HG02943 (cell line): ENCODE measurements at regions not wholly inside any gene's neighbourhood (a gene's known extent, or its start where the extent isn't known, plus 50 kb on each side); places are given as distances from the start of the nearest gene placed in this dataset.
"Not testable (repeated sequence)": the region's sequence is repeated elsewhere in the genome, so short reads cannot be mapped to it uniquely, and the experiment has no call there.

Experiments
- ATAC-seq: cut with Tn5 transposase; IDR thresholded peaks from one replicate; pipeline ENCODE4 v1.9.1; 2021; ENCODE audit warnings: mild to moderate bottlenecking, low read depth, moderate library complexity; ENCODE audit not compliant: unreplicated experiment

- ATAC-seq, result no peak
Measured at GRCh38 chr5:57002959-57003485, 51.1 kb upstream of the MIER3 start.

GRCh38 chr5:57003566-57003965 is 51.6 kb upstream of the MIER3 start:
- not testable (repeated sequence) for ATAC-seq

DNA sequence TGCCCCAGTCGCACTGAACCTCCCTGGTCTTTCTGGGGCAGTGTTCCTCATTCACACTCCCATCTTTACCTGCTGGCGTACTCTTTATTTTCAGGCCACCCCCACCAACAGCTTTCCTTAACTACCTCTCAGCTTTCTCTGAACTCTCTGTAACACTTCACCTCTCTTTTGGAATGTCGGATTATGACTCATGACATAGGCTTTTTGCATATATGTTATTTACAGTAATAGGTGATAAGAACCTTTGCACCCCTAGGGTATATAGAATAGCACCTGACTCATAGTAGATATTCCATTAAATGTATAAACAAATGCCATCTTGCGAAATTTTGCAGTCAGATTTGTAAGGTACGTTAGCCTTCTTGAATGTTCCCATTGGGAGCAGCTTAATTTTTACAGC is 52.9 kb upstream of the MIER3 start:
- no peak for ATAC-seq

DNA sequence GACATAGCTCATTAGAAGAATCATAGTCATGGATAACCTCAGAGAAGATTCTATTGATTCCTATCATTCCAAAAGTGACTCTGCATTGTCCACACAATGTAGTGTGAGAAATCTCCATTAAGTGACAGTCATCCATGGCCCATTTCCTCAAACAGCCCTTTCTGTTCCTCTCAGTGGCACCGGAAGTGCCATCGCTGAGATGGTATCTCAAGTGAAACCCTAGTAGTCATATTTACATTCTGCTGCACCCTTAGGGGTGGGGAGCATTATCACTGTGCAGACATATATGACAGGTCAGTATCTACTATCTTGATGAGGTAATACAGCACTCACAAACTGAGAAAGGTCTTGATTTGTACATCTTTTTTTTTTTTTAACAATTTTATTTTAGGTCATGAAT is 55.4 kb upstream of the MIER3 start:
- peak; percentile 80 for ATAC-seq

DNA sequence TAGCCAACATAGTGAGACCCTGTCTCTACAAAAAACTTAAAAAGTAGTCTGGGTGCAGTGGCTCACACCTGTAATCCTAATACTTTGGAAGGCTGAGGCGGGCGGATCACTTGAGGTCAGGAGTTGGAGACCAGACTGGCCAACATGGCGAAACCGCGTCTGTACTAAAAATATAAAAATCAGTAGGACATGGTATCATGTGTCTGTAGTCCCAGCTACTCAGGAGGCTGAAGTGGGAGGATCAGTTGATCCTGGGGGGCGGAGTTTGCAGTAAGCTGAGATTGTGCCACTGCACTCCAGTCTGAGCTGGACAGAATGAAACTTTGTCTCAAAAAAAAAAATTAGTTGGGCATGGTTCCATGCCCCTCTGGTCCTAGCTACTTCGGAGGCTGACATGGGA is 57.9 kb upstream of the MIER3 start:
- ATAC-seq, result no peak

- ATAC-seq, result no peak
Measured at GRCh38 chr5:57010786-57011185, 58.9 kb upstream of the MIER3 start.

- ATAC-seq, result no peak
Measured at GRCh38 chr5:57012511-57012910, 60.6 kb upstream of the MIER3 start.

DNA sequence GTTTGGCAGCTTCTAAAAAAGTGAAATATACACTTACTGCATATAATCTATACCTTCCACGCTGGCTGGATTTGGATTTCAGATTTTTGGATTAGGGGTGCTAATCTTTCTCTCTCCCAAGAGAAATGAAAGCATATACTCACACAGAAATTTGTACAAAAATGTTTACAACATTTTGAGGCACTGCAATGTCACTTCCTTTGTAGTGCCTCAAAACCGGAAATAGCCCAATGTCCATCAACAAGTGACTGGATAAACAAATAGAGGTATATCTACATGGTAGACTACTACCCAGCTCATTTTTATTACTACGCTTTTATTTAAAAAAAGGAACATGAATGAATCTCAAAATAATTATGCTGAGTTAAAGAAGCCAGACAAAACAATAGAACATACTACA is 74.0 kb upstream of the MIER3 start:
- no peak for ATAC-seq

DNA sequence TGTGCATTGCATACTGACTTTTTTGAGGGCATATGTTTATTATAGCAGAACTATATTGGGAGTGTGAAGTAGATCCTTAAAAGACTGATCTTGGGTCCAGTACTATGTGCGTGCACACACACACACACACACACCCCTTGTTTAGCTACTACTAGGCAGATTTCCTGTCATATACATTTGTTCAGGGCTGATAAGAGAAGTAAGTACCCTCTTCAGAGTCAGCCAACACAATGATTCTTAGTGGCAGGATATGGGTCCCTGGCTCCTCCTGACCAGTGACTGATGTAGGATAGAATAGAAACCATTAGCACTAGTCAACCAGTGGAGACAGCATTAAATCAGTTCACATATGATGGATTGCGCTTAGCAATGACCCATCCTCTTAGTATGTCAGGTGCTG is 76.2 kb upstream of the MIER3 start:
- ATAC-seq, result no peak

- no peak for ATAC-seq
Measured at GRCh38 chr5:57032151-57032551, 80.2 kb upstream of the MIER3 start.

- ATAC-seq, result no peak
Measured at GRCh38 chr5:57033103-57033502, 81.2 kb upstream of the MIER3 start.

DNA sequence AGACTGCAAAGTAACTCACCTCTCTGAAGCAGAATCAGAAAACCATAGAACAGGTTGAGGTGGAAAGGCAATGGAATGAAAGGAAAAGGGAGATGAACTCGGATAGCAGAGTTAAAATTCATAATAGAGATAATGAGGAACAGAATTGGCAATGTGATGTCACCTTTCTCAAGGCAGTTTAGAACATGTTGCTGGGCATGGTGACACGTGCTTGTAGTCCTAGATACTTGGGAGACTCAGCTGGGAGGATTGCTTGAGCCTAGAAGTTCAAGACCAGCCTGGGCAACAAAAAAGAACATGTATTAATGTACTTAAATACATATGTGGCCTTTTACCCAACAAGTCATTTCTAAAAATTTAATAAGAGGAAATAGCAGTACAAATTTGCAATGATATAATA is 81.6 kb upstream of the MIER3 start:
- ATAC-seq, result no peak

GRCh38 chr5:57034201-57034916 is 82.4 kb upstream of the MIER3 start:
- ATAC-seq, result no peak

GRCh38 chr5:57035955-57036354 is 84.0 kb upstream of the MIER3 start:
- ATAC-seq, result no peak

GRCh38 chr5:57036761-57037160 is 84.8 kb upstream of the MIER3 start:
- ATAC-seq, result no peak

GRCh38 chr5:57037355-57037754 is 85.4 kb upstream of the MIER3 start:
- ATAC-seq, result no peak

DNA sequence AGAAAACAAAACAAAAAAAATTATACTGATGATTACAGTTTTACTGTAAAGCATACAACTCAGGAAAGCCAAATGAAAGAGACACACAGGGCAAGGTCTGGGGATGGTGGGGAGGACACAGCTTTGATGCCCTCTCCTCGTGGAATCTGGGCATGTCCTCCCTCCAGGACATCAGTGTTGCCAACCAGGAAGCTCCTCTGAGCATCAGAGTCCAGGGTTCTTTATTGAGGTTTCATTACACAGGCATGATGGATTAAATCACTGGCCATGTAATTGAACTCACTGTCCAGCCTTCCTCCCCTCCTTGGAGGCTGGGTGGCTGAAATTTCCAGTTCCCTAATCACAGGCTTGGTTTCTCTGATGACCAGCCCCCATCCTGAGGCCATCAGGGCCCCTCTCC is 89.6 kb upstream of the MIER3 start:
- no peak for ATAC-seq

GRCh38 chr5:57042524-57042931 is 90.6 kb upstream of the MIER3 start:
- no peak for ATAC-seq

- ATAC-seq, result no peak
Measured at GRCh38 chr5:57054135-57054534, 102.2 kb upstream of the MIER3 start.

DNA sequence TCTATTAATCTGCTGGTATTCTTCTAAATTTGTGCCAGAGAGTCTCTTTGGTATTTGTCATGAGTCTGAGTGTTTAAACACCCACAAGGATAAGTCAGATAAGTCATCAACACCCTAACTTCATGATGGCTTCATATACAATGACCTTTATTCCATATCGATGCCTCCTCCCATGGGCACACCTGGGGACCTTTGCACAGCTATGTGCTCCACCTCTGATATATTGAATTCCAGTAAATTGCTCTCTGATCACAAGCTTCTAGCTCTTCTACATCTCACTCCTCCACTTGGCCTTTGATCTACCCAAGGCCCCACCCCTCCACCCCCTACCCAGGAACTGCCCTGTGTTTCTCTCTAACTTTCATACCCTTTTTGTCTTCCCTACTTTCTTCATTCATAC is 102.7 kb upstream of the MIER3 start:
- no peak for ATAC-seq

- no peak for ATAC-seq
Measured at GRCh38 chr5:57055731-57056130, 103.8 kb upstream of the MIER3 start.

- ATAC-seq, result no peak
Measured at GRCh38 chr5:57063773-57064172, 110.1 kb upstream of the GPBP1 start.
